ENCODE measurements at regions not wholly inside any gene's neighbourhood (a gene's known extent, or its start where the extent isn't known, plus 50 kb on each side); places are given as distances from the start of the nearest gene placed in this dataset.

DNA sequence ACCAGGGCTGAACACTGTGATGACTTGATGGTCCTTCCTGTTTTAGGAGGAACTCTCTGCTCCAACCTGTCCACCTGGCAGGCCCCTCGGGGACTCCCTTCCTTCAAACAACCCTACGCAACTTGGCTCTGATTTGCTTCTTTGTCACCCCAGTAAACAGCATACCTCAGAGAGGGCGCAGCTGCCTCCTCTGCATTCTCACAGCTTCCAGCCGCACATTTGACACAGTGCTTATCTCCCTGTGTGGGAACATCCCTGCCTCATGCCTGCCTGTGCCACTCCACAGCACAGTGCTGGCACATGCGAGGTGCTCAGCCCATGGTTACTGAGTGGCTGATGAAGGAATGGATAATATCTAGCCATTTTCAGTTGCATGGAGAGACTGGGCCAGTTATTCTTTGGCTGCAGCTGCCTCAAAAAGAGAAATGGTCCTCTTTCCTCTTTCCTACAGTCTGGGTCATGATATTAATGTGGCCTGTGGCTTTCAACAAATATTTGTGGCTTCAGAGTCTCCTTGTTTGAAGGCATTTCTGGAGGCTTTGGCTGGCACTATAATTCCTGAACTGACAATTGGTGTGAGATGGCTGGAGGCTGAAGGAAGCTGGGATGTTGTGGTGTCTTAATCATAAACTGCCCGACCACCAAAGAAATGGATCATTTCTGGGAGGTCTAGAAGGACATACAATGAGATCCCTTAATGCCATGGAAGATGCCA is 77.9 kb downstream of the TENT5C start:
- CTCF ChIA-PET = interaction anchor here (0.6 to 0.9 kb wide), 3 partner anchors 11 to 1109 kb away, joined by 3 to 5 read pairs (median 4); no protein-coding TSS in a partner anchor
- H3K4me1 Mint-ChIP-seq (ENCODE audit: insufficient read depth, unreplicated experiment) = peaks cover 8% of the 10 kb centered on the region
- BruUV-seq (replicated peaks) = no TSS peak

DNA sequence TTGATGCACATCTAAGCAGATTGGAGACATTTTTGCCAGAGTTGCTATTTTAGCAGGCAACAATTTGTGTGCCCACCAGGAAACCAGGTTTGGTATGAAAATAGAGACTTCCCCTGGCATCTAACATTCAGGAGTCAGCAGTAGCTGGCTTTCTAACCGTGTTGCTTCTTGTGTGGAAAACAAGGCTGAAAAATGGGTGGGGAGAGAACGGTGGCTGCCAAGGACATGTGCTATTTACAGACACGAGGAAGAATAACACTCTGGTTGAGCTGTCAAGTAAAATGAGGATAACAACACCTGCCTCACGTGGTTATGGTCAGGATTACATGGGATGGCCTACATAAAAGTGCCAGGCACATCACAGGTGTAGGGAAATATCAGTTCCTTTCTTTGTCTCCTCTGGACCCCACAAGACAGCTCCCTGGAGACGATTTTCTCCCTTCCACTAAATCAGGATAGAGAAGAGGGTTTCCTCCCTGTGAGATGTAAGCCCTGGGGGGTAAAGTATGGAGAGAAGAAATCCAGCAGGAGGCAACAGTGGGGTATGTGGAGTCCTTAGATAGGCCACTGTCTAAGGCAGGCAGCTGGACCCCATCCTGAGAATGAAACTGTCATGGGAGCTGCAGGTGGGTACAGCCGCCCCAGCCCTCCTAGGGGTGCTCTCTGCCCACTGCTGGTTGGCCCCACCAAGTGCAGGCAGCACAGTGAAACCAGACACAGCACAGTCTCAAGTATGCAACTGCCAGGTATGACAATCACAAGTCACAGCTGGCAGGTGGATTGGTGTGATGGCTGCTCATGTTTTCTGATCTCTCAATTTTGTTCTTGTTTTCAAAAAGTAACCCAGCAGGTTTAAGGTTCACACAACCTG is 80.3 kb downstream of the TENT5C start:
- Mint-ChIP-seq H3K4me1 (ENCODE audit: insufficient read depth, unreplicated experiment) (peaks cover 8% of the 10 kb centered on the region), H3K9me3 (ENCODE audit: unreplicated experiment) (no peaks in the 10 kb centered on the region), H3K27ac (ENCODE audit: low read depth, unreplicated experiment) (no peak overlapping the region), H3K4me3 (ENCODE audit: unreplicated experiment) (no peak overlapping the region), H3K27me3 (ENCODE audit: insufficient read depth, unreplicated experiment) (peaks cover 23% of the 10 kb centered on the region), H3K36me3 (ENCODE audit: insufficient read depth, unreplicated experiment) (no peaks in the 10 kb centered on the region)
- intact Hi-C loops (cut with micrococcal nuclease) = no loop called here
- TF ChIP-seq, protein P1, sequence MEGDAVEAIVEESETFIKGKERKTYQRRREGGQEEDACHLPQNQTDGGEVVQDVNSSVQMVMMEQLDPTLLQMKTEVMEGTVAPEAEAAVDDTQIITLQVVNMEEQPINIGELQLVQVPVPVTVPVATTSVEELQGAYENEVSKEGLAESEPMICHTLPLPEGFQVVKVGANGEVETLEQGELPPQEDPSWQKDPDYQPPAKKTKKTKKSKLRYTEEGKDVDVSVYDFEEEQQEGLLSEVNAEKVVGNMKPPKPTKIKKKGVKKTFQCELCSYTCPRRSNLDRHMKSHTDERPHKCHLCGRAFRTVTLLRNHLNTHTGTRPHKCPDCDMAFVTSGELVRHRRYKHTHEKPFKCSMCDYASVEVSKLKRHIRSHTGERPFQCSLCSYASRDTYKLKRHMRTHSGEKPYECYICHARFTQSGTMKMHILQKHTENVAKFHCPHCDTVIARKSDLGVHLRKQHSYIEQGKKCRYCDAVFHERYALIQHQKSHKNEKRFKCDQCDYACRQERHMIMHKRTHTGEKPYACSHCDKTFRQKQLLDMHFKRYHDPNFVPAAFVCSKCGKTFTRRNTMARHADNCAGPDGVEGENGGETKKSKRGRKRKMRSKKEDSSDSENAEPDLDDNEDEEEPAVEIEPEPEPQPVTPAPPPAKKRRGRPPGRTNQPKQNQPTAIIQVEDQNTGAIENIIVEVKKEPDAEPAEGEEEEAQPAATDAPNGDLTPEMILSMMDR (IDR thresholded peaks at IDR 0.05; ENCODE audit: unreplicated experiment) = no peak
- CTCF ChIA-PET = interaction anchor here (0.7 to 1.7 kb wide), 5 partner anchors 8 to 152 kb away, joined by 3 to 5 read pairs (median 3); no protein-coding TSS in a partner anchor
- no TSS peak for BruUV-seq (replicated peaks)
- DNase-seq (ENCODE audit: unreplicated experiment) = no peak
- POLR2A ChIA-PET = no interaction called here

More for the DNA sequence above, 77.9 kb downstream of the TENT5C start:
- POLR2A ChIA-PET = no interaction called here
- intact Hi-C loops (cut with micrococcal nuclease) = no loop called here
- no peaks in the 10 kb centered on the region for H3K9me3 Mint-ChIP-seq (ENCODE audit: unreplicated experiment)
- H3K4me3 Mint-ChIP-seq (ENCODE audit: unreplicated experiment) = no peak overlapping the region
- peaks cover under 1% of the 10 kb centered on the region for H3K27me3 Mint-ChIP-seq (ENCODE audit: insufficient read depth, unreplicated experiment)
- no peak for DNase-seq (ENCODE audit: unreplicated experiment)
- H3K36me3 Mint-ChIP-seq (ENCODE audit: insufficient read depth, unreplicated experiment) = no peaks in the 10 kb centered on the region
- TF ChIP-seq, protein P1 (IDR thresholded peaks at IDR 0.05; ENCODE audit: unreplicated experiment) = no peak
- no peak overlapping the region for H3K27ac Mint-ChIP-seq (ENCODE audit: low read depth, unreplicated experiment)

DNA sequence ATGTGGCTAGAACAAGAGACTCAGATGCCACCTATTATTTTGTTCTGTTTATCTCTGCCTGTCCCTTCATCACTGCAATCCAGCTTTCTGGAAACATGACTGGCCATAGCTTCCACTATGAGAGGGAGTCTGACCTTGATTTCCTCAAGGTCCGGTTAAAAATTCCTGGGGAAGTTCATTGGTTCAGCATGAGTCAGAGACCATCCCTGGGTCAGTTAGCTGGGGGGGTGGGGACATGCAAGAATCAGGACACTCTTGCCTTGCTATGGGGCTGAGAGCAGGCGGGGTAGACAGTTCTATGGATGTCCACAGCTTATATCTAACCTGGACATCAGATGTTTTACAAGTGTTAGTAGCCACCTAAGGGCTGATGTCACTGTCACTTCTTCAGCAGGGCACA is 81.1 kb downstream of the TENT5C start:
- intact Hi-C loops (cut with micrococcal nuclease) = no loop called here
- no peaks in the 10 kb centered on the region for H3K9me3 Mint-ChIP-seq (ENCODE audit: unreplicated experiment)
- H3K27me3 Mint-ChIP-seq (ENCODE audit: insufficient read depth, unreplicated experiment) = peaks cover 31% of the 10 kb centered on the region
- no peaks in the 10 kb centered on the region for H3K36me3 Mint-ChIP-seq (ENCODE audit: insufficient read depth, unreplicated experiment)
- DNase-seq (ENCODE audit: unreplicated experiment) = peak; percentile 18
- peaks cover 8% of the 10 kb centered on the region for H3K4me1 Mint-ChIP-seq (ENCODE audit: insufficient read depth, unreplicated experiment)
- H3K4me3 Mint-ChIP-seq (ENCODE audit: unreplicated experiment) = no peak overlapping the region
- ChIA-PET CTCF (interaction anchor here (0.5 to 1.7 kb wide), 3 partner anchors 13 to 173 kb away, joined by 3 to 5 read pairs (median 5); no protein-coding TSS in a partner anchor), POLR2A (no interaction called here)
- no TSS peak for BruUV-seq (replicated peaks)
- TF ChIP-seq, protein P1 (IDR thresholded peaks at IDR 0.05; ENCODE audit: unreplicated experiment) = no peak
- H3K27ac Mint-ChIP-seq (ENCODE audit: low read depth, unreplicated experiment) = no peak overlapping the region

DNA sequence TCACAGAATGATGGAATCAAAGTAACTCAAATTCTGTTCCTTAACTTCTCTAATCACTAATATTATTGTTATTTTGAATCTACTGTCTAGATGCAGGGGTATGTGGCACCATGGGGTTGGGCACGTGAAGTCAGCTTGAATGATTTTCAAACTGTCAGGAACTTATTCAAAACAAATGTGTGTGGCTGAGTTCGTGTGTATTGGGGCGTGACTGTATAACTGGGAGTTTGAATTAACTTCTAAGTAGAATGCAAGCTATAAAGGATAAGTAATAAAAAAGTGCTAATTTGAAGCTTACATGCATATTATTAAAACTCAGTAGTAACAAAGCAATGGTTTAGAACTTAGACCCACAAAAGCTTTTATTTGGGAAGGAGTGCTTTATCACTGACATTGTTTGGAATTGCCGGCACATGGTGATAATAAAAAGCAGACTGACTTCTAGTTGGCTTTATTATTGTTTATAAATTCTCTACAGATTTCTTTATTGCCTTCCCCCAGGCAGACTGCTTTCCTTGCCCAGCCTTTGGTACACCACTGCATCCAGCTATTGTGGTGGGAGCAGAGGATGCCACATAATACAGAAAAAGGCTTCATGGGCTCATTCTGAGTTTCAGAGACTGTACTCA is 84.3 kb downstream of the TENT5C start:
- peaks cover 15% of the 10 kb centered on the region for H3K4me1 Mint-ChIP-seq (ENCODE audit: insufficient read depth, unreplicated experiment)
- H3K36me3 Mint-ChIP-seq (ENCODE audit: insufficient read depth, unreplicated experiment) = no peaks in the 10 kb centered on the region
- no peaks in the 10 kb centered on the region for H3K9me3 Mint-ChIP-seq (ENCODE audit: unreplicated experiment)
- H3K27ac Mint-ChIP-seq (ENCODE audit: low read depth, unreplicated experiment) = no peak overlapping the region
- BruUV-seq (replicated peaks) = no TSS peak
- TF ChIP-seq, protein P1 (IDR thresholded peaks at IDR 0.05; ENCODE audit: unreplicated experiment) = no peak
- POLR2A ChIA-PET = interaction anchor here (1.1 kb wide), 1 partner anchor 10 kb away, joined by 3 read pairs; no protein-coding TSS in a partner anchor
- H3K4me3 Mint-ChIP-seq (ENCODE audit: unreplicated experiment) = no peak overlapping the region
- intact Hi-C loops (cut with micrococcal nuclease) = no loop called here
- CTCF ChIA-PET = interaction anchor here (1.2 to 1.4 kb wide), 2 partner anchors 68 to 155 kb away, joined by 4 to 7 read pairs; no protein-coding TSS in a partner anchor
- H3K27me3 Mint-ChIP-seq (ENCODE audit: insufficient read depth, unreplicated experiment) = peaks cover 42% of the 10 kb centered on the region
- no peak for DNase-seq (ENCODE audit: unreplicated experiment)

Data from MCF 10A (cell line).